Stimulated activated naive B cell treated with anti-CD40 and anti-IgM and Interleukin-4, amounts not matched to agents 10 μg/mL and 1 μg/mL and 100 μg/mL, for 72 hours (primary cell): ENCODE measurements at regions not wholly inside any gene's neighbourhood (a gene's known extent, or its start where the extent isn't known, plus 50 kb on each side); places are given as distances from the start of the nearest gene placed in this dataset.

ENCODE experiments used
- ATAC-seq, 2 donors: fragments of 150-1000 bp; cut with Tn5 transposase; replicated peaks; 2 replicates each; pipeline ENCODE4 v1.10.0; 2021; ENCODE audit warnings: moderate library complexity in 1 of 2
- DNase-seq: peaks from one replicate; pipeline ENCODE4 v3.0.0; 2021
- H3K27ac Mint-ChIP-seq: one replicate; pipeline ENCODE4 v1.8.0; 2022; ENCODE audit warnings: mild to moderate bottlenecking, mixed read lengths
- H3K27me3 Mint-ChIP-seq, 2 donors: one replicate each; pipeline ENCODE4 v1.8.0; 2022; ENCODE audit warnings: mixed read lengths in 2 of 2
- H3K36me3 Mint-ChIP-seq, 2 donors: one replicate each; pipeline ENCODE4 v1.8.0; 2022; ENCODE audit warnings: mixed read lengths in 2 of 2, mild to moderate bottlenecking in 1 of 2
- H3K4me1 Mint-ChIP-seq, 2 donors: one replicate each; pipeline ENCODE4 v1.8.0; 2022; ENCODE audit warnings: mixed read lengths in 2 of 2, mild to moderate bottlenecking in 1 of 2
- H3K4me3 Mint-ChIP-seq, 2 donors: one replicate each; pipeline ENCODE4 v1.8.0; 2022; ENCODE audit warnings: mild to moderate bottlenecking in 2 of 2, mixed read lengths in 2 of 2, moderate library complexity in 1 of 2
- H3K9me3 Mint-ChIP-seq, 2 donors: one replicate each; pipeline ENCODE4 v1.8.0; 2022; ENCODE audit warnings: mixed read lengths in 2 of 2, mild to moderate bottlenecking in 1 of 2

DNA sequence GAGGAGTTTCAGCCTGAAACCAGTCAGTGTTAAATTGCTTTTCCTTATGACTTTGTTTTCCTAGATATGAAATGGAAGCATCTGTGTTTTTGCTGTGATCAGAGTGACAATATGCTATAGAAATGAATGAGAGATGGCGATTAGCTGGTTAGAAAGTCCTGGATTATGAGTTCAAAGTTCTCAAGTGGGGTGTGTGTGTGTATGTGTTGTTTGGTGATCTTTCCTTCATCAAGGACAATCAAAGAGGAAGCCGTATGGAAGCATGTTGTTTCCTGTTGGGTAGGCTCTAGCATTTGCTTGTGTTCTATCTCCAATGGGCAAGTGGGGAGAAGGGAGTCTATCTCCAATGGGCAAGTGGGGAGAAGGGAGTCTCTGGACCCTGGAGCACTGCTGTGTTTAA is 64.0 kb upstream of the STX18 start:
- Mint-ChIP-seq H3K4me3 (no peak overlapping the region), H3K27ac (no peak overlapping the region), H3K4me1 (no peaks in the 10 kb centered on the region), H3K27me3 (no peaks in the 10 kb centered on the region), H3K36me3 (peaks cover 10 to 26% of the 10 kb centered on the region in 2 donors), H3K9me3 (peaks cover 0 to 4% of the 10 kb centered on the region in 2 donors)
- DNase-seq (no peak), ATAC-seq (no peak)

DNA sequence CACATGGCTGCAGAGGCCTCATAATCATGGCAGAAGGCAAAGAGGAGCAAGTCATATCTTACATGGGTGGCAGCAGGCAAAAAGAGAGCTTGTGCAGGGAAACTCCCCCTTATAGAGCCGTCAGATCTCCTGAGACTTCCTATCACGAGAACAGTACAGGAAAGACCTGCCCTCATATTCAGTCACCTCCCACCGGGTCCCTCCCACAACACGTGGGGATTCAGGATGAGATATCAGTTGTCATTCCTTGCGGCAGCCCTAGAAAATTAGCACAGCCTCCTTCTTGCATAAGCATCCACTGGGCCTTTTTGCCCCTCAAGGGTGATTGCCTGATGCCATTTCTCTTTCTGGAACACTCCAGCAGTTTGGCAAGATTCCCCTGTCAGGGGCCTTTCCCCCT is 61.7 kb upstream of the STX18 start:
- Mint-ChIP-seq H3K4me3 (no peak overlapping the region), H3K9me3 (peaks cover 0 to 2% of the 10 kb centered on the region in 2 donors), H3K27me3 (no peaks in the 10 kb centered on the region), H3K4me1 (no peaks in the 10 kb centered on the region), H3K27ac (no peak overlapping the region), H3K36me3 (peaks cover 18 to 21% of the 10 kb centered on the region in 2 donors)
- no peak for DNase-seq
- ATAC-seq = no peak

DNA sequence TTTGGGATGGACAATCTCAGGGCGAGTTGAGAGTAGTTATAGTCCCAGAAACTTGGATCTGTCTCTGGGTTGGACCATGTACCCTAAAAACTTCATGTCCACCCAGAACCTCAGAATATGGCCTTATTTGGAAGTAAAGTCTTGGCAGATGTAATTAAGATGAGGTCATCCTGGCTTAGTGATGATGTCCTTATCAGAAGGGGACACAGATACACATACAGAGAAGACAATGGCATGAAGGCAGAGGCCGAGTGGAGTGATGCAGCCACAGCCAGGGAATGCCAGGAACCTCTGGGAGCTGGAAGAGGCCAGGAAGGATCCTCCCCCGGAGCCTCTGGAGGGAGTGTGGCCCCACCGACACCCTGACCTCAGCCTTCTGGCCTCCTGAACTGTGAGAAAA is 61.2 kb upstream of the STX18 start:
- DNase-seq = no peak
- H3K36me3 Mint-ChIP-seq = peaks cover 16 to 20% of the 10 kb centered on the region in 2 donors
- no peaks in the 10 kb centered on the region for H3K27me3 Mint-ChIP-seq
- no peak for ATAC-seq
- no peaks in the 10 kb centered on the region for H3K4me1 Mint-ChIP-seq
- H3K27ac Mint-ChIP-seq = no peak overlapping the region
- H3K9me3 Mint-ChIP-seq = peaks cover 0 to 2% of the 10 kb centered on the region in 2 donors
- H3K4me3 Mint-ChIP-seq = no peak overlapping the region

DNA sequence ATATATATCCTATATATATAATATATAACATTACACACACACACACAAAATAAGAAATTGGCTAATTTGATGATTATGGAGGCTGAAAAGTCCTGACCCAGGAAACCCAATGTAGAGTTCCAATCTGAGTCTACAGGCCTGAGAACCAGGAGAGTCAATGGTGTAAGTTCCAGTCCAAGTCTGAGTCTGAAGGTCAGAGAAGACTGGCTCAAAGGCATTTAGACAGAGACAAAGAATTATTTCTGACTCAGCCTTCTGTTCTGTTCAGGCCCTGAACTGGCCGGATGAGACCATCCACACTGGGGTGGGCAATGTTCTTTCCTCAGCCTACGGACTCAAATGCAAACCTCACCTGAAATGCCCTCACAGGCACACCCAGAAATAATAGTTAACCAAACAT is 60.6 kb upstream of the STX18 start:
- no peaks in the 10 kb centered on the region for H3K27me3 Mint-ChIP-seq
- no peaks in the 10 kb centered on the region for H3K4me1 Mint-ChIP-seq
- H3K9me3 Mint-ChIP-seq = peaks cover 0 to 2% of the 10 kb centered on the region in 2 donors
- DNase-seq = no peak
- no peak overlapping the region for H3K4me3 Mint-ChIP-seq
- H3K27ac Mint-ChIP-seq = no peak overlapping the region
- ATAC-seq = no peak
- peaks cover 13 to 16% of the 10 kb centered on the region in 2 donors for H3K36me3 Mint-ChIP-seq

DNA sequence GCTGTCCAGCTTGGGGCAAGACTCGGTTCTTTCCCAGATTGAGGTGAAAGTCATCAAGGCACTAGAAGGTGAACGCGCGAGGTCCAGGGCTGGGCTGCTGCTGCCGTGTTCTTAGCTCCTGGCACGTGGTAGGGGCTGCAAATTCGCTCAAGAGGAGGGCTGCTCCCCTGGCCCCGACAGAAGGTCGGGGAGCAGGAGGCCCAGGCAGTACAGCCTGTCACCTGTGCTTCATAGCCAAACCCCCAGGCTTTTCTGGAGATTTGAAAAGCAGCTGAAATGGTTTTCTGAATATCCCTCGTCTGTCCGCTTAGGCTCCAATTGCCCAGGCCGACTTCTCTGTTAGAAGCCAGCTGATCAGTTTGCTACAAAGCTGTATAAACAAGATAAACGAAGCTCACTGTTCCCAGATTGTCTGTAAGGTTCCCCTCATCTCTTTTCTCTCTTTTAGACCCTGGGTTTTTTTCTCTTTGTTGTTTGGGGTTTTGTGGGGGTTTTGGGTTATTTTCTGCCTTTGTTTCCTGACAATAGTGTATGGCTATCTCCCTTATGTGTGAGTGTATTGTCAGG is 60.0 kb upstream of the STX18 start:
- no peaks in the 10 kb centered on the region for H3K4me1 Mint-ChIP-seq
- peaks cover 13 to 16% of the 10 kb centered on the region in 2 donors for H3K36me3 Mint-ChIP-seq
- DNase-seq (no peak), ATAC-seq (no peak)
- no peak overlapping the region for H3K4me3 Mint-ChIP-seq
- peaks cover 0 to 2% of the 10 kb centered on the region in 2 donors for H3K9me3 Mint-ChIP-seq
- no peak overlapping the region for H3K27ac Mint-ChIP-seq
- no peaks in the 10 kb centered on the region for H3K27me3 Mint-ChIP-seq

DNA sequence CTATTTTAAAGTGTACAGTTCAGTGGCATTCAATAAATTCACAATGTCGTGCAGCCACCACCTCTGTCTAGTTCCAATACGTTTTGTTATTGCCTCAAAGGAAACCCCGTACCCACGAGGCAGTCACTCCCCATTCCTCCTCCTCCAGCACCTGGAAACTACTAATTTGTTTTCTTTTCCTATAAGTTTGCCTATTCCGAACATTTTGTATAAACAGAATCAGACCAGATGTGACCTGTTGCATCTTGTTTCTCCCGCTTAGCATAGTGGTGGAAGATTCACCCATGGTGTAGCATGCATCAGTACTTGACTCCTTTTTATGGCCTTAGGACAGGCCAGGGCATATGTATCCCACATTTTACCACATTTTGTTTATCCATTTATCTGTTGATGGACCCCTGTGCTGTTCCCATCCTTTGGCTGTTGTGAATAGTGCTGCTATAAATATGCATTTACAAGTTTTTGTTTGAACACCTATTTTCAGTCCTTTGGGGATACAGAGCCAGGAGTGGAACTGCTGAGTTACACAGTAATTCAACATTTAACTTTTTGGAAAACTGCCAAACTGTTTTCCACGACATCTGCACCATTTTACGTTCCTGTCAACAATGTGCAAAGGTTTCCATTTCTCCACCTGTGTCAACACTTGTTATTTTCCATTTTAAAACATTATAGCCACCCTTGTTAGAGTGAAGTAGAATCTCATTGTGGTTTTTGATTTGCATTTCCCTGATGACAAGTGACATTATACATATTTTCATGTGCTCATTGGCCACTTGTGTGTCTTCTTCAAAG is 57.8 kb upstream of the STX18 start:
- H3K36me3 Mint-ChIP-seq = peaks cover 28 to 33% of the 10 kb centered on the region in 2 donors
- peaks cover 11% of the 10 kb centered on the region in 2 donors for H3K9me3 Mint-ChIP-seq
- no peak overlapping the region for H3K4me3 Mint-ChIP-seq
- no peak overlapping the region for H3K27ac Mint-ChIP-seq
- H3K4me1 Mint-ChIP-seq = no peaks in the 10 kb centered on the region
- no peak for ATAC-seq
- H3K27me3 Mint-ChIP-seq = no peaks in the 10 kb centered on the region
- no peak for DNase-seq

DNA sequence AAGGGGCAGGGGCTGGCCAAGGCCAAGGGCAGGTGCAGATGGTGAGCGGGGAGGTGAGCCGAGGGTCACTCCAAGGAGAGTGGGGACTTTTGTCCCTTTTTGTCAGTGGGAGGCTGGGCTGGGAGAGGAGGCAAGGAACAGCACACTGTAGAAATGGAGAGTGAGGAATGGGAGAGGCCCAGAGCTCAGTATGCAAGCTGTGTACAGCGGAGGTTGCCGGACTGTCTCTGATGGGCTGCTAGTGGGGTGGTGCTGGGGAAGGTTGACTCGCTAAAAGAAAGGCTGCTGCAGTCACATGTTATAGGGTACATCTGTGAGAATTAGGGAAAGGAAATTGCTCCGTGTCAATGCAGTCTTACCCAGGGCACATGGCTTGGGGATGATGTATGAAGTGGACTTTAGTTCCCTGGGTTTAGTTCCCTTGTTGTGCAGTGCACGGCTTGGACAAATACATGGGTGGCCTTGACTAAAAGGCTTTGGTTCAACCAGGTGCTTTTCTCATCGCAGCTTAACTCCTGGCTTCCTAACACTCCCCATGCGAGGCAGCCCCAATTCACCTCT is 57.1 kb upstream of the STX18 start:
- Mint-ChIP-seq H3K27ac (no peak overlapping the region), H3K4me1 (no peaks in the 10 kb centered on the region), H3K9me3 (peaks cover 13 to 15% of the 10 kb centered on the region in 2 donors), H3K4me3 (no peak overlapping the region), H3K27me3 (no peaks in the 10 kb centered on the region), H3K36me3 (peaks cover 30 to 41% of the 10 kb centered on the region in 2 donors)
- no peak for DNase-seq
- ATAC-seq = no peak

DNA sequence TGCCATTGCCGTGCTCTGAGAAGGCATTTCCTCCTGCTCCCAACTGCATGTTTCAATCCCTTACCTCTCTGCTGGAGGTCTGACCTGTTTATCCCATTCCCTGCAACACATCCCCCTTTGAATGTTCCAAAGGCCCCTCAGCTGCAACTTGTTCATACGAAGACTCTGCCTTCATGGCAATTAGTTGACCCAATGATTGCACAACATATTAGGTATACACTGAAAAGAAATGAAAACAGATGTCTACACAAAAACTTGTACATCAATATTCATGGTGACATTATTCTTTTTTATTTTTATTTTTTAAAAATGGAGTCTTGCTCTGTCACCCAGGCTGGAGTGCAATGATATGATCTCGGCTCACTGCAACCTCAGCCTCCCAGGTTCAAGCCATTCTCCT is 54.9 kb upstream of the STX18 start:
- H3K4me1 Mint-ChIP-seq = no peaks in the 10 kb centered on the region
- peaks cover 36 to 48% of the 10 kb centered on the region in 2 donors for H3K36me3 Mint-ChIP-seq
- no peak overlapping the region for H3K27ac Mint-ChIP-seq
- peaks cover 15 to 17% of the 10 kb centered on the region in 2 donors for H3K9me3 Mint-ChIP-seq
- H3K27me3 Mint-ChIP-seq = no peaks in the 10 kb centered on the region
- no peak for ATAC-seq
- no peak for DNase-seq
- H3K4me3 Mint-ChIP-seq = no peak overlapping the region

DNA sequence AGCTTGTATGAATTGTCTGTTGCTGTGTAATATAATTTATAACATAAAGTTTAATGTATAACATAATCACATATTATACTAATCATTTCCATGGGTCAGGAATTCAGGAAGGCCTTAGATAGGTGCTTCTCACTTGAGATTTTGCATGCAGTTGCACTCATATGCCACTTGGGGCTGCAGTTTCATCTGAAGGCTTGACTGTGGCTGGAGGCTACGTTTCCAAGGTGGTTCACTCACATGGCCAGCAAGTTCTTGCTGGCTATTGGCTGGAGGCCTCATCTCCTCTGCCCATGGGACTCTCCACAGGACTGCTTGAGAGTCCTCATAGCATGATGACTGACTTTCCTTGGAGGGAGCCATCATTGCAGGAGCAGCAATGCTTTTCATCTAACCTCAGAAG is 53.4 kb upstream of the STX18 start:
- Mint-ChIP-seq H3K27me3 (no peaks in the 10 kb centered on the region), H3K27ac (no peak overlapping the region), H3K36me3 (peaks cover 33 to 48% of the 10 kb centered on the region in 2 donors), H3K4me3 (no peak overlapping the region), H3K9me3 (peaks cover 15 to 17% of the 10 kb centered on the region in 2 donors), H3K4me1 (no peaks in the 10 kb centered on the region)
- no peak for DNase-seq
- no peak for ATAC-seq

DNA sequence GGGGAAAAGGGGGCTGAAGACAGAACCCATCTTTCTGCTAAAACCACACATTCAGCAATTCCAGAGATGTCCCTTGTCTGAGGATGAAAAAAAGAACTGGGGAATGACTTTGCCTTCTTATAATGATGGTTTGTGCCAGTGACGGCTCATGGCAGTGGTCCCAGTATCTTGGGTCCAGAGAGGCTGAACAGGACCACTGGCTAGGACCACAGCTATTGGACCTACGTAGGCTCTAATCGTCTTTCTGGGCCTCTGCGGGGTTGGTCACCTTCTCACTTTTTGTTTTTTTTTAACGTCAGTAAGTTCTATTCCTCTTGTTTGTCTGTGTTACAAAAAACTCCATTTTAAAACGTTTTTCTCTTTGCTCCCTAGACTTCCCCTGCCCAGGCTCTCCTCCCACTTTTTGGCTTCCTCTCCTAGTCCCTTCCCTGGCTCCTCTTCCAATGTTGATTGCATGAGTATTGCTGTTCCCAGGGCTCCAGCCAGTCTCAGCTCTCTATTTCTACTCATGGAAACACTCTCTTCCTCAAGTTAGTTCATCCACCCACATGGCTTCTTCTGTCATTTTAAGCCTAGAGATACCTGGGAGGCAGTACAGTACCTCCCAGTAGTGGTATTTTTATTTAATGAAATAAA is 52.6 kb upstream of the STX18 start:
- Mint-ChIP-seq H3K27me3 (no peaks in the 10 kb centered on the region), H3K4me1 (no peaks in the 10 kb centered on the region), H3K27ac (no peak overlapping the region), H3K4me3 (no peak overlapping the region), H3K36me3 (peaks cover 26 to 46% of the 10 kb centered on the region in 2 donors), H3K9me3 (peaks cover 15 to 17% of the 10 kb centered on the region in 2 donors)
- no peak for ATAC-seq
- no peak for DNase-seq

DNA sequence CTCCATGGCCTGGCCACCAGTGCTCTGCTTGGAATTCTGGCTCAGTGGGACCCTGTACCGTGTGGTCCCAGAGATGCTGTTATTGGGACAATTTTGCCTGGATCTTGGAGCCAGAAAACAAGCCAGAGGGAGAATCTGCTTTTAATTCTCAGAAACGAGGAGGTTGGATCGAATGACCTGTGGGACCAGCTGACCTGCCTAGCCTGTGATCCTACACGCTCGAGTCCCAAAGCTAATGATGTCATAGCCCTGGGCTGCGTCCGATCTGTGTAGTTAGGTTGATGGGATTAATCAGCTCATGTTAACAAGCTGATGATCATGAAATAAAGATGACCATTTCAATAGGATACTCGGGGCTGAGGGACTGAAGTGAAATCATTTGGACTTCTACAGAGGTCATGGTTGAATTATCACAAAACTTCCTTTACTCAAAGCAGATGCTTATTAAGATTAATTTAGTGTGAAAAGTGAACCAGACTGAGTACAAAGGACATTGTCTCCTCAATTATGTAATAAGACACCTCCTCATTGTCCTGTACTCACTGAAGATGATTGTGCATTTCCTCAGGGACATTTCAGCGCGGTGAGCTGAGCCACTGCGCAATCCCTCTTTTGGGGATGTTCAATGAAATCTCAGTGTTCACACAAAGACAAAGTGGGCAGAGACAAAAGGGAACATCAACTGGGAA is 51.9 kb upstream of the STX18 start:
- peaks cover 15 to 17% of the 10 kb centered on the region in 2 donors for H3K9me3 Mint-ChIP-seq
- no peak overlapping the region for H3K27ac Mint-ChIP-seq
- no peak overlapping the region for H3K4me3 Mint-ChIP-seq
- H3K36me3 Mint-ChIP-seq = peaks cover 25 to 44% of the 10 kb centered on the region in 2 donors
- H3K4me1 Mint-ChIP-seq = no peaks in the 10 kb centered on the region
- no peak for DNase-seq
- no peaks in the 10 kb centered on the region for H3K27me3 Mint-ChIP-seq
- no peak for ATAC-seq

DNA sequence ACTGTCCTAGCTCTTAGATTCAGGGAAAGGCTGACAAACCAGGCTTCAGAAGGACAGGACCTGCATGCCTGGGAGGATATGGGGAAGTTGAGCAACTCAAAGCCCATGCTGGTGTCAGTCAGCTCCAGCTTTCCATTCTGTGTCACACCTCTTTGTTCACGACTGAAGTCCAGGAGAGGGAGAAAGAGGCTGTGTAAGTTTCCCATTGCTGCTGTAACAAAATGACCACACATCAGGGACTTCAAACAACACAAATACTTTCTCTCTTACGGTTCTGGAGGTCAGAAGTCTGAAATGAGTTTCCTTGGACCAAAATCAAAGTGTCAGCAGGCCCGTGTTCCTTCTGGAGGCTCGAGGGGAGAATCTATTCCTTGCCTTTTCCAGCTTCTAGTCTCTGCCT is 50.6 kb upstream of the STX18 start:
- Mint-ChIP-seq H3K27ac (no peak overlapping the region), H3K9me3 (peaks cover 15 to 17% of the 10 kb centered on the region in 2 donors), H3K4me3 (no peak overlapping the region), H3K4me1 (no peaks in the 10 kb centered on the region), H3K36me3 (peaks cover 25 to 41% of the 10 kb centered on the region in 2 donors), H3K27me3 (no peaks in the 10 kb centered on the region)
- ATAC-seq = no peak
- no peak for DNase-seq
